HCT116 (cell line): ENCODE measurements at regions not wholly inside any gene's neighbourhood (a gene's known extent, or its start where the extent isn't known, plus 50 kb on each side); places are given as distances from the start of the nearest gene placed in this dataset.
"Not testable (repeated sequence)": the region's sequence is repeated elsewhere in the genome, so short reads cannot be mapped to it uniquely, and the experiment has no call there.

Source experiments
- ATAC-seq: fragments of 200-7000 bp; cut with Tn5 transposase; 2 replicates; pipeline ENCODE4 v1.9.1; 2020; ENCODE audit warnings: mild to moderate bottlenecking, moderate library complexity
- BruUV-seq: library from RNA; stranded (reverse); fragments of 400-500 nt; replicated peaks from 2 replicates; lab custom pipeline; 2021; lab: Mats Ljungman, UMichigan
- CTCF ChIA-PET: fragments of 300-600 bp; sonication (Branson Sonifier 250); formaldehyde crosslinking; loops from one replicate; lab custom pipeline; 2021; ENCODE audit warnings: antibody characterized with exemption; lab: Charles Lee
- POLR2A ChIA-PET: fragments of 300-600, 350-600 bp; sonication (Branson Sonifier 250); formaldehyde crosslinking; loops from one replicate; lab custom pipeline; 2021; ENCODE audit warnings: antibody characterized with exemption; lab: Charles Lee
- RAD21 ChIA-PET, 2 experiments: fragments of 300-600 bp; sonication (Branson Sonifier 250); formaldehyde crosslinking; loops; one replicate each; lab custom pipeline; 2023; ENCODE audit warnings: low total read pairs in 2 of 2; ENCODE audit not compliant: uncharacterized antibody in 2 of 2, unreplicated experiment in 2 of 2, low non-redundant PET in 1 of 2; lab: Charles Lee
- DNase-seq: peaks from one replicate; pipeline ENCODE4 v3.0.0-alpha.2; 2010; ENCODE audit warnings: low read depth, low spot score
- H2AFZ ChIP-seq: fragments of 200-600 bp; shearing (Covaris generic), sonication (generic); 2 replicates; pipeline ENCODE4 v1.6.1; 2017; ENCODE audit warnings: low read depth, mixed run types, mixed read lengths, antibody characterized with exemption, low read length; ENCODE audit not compliant: poor library complexity, severe bottlenecking
- H3K27ac ChIP-seq: 2 replicates; pipeline ENCODE4 v1.5.1; 2012; ENCODE audit warnings: low read depth, low read length
- H3K27me3 ChIP-seq: fragments of 200-600 bp; sonication (generic); 2 replicates; pipeline ENCODE4 v1.6.1; 2016; ENCODE audit warnings: mixed run types, low read length, mixed read lengths; ENCODE audit not compliant: insufficient read depth
- H3K36me3 ChIP-seq, 2 experiments: fragments of 200-500 bp in 1 of 2; fragments of 200-600 bp in 1 of 2; sonication (Bioruptor generic) in 1 of 2; sonication (generic) in 1 of 2; 2 replicates each; pipeline versions ENCODE4 v1.5.1 to v1.6.1; 2014 to 2016; ENCODE audit warnings: low read length in 2 of 2, inconsistent platforms in 1 of 2, mixed read lengths in 1 of 2, mixed run types in 1 of 2; ENCODE audit not compliant: insufficient read depth in 2 of 2, control insufficient read depth in 1 of 2
- H3K4me1 ChIP-seq, 2 experiments: fragments of 200-600 bp in 1 of 2; sonication (generic) in 1 of 2; 2 replicates each; pipeline versions ENCODE4 v1.5.1 to v1.6.1; 2012 to 2017; ENCODE audit warnings: low read length in 2 of 2, inconsistent platforms in 1 of 2, mild to moderate bottlenecking in 1 of 2, mixed read lengths in 1 of 2, mixed run types in 1 of 2, moderate library complexity in 1 of 2; ENCODE audit not compliant: insufficient read depth in 2 of 2, control insufficient read depth in 1 of 2
- H3K4me2 ChIP-seq: fragments of 200-600 bp; sonication (generic); 2 replicates; pipeline ENCODE4 v1.6.1; 2017; ENCODE audit warnings: mixed run types, low read length, mixed read lengths
- H3K4me3 ChIP-seq, 2 experiments: fragments of 200-600 bp in 1 of 2; sonication (generic) in 1 of 2; replicated peaks in 1 of 2; 2 replicates each; pipeline ENCODE4 v1.5.1; 2011 to 2016; ENCODE audit warnings: low read length in 2 of 2, control low read depth in 1 of 2, low read depth in 1 of 2, mild to moderate bottlenecking in 1 of 2, mixed read lengths in 1 of 2, mixed run types in 1 of 2
- H3K79me2 ChIP-seq: fragments of 200-600 bp; sonication (generic); 2 replicates; pipeline ENCODE4 v1.6.1; 2017; ENCODE audit warnings: mild to moderate bottlenecking, mixed run types, low read length, moderate library complexity, mixed read lengths; ENCODE audit not compliant: insufficient read depth
- H3K9ac ChIP-seq: fragments of 200-600 bp; sonication (generic); 2 replicates; pipeline ENCODE4 v1.6.1; 2016; ENCODE audit warnings: low read length, mixed read lengths
- H3K9me2 ChIP-seq: fragments of 200-600 bp; sonication (generic), shearing (Covaris generic); 2 replicates; pipeline ENCODE4 v1.6.1; 2017; ENCODE audit warnings: mixed run types, mild to moderate bottlenecking, moderate library complexity; ENCODE audit not compliant: insufficient read depth
- H3K9me3 ChIP-seq, 2 experiments: fragments of 200-500 bp in 1 of 2; fragments of 200-600 bp in 1 of 2; sonication (Bioruptor generic) in 1 of 2; sonication (generic) in 1 of 2; 2 replicates each; pipeline ENCODE4 v1.6.1; 2014 to 2017; ENCODE audit warnings: low read length in 2 of 2, mixed read lengths in 2 of 2, inconsistent platforms in 1 of 2, low read depth in 1 of 2, mild to moderate bottlenecking in 1 of 2, mixed run types in 1 of 2, moderate library complexity in 1 of 2; ENCODE audit not compliant: control insufficient read depth in 1 of 2, insufficient read depth in 1 of 2
- H4K20me1 ChIP-seq: fragments of 200-600 bp; sonication (generic), shearing (Covaris generic); 2 replicates; pipeline ENCODE4 v1.6.1; 2017; ENCODE audit warnings: mixed run types, mild to moderate bottlenecking, moderate library complexity; ENCODE audit not compliant: insufficient read depth
- CBX3 ChIP-seq: IDR thresholded peaks from 2 replicates; pipeline ENCODE4 v1.6.1; 2012; ENCODE audit warnings: low read depth
- TCF7L2 ChIP-seq: IDR thresholded peaks from 2 replicates; pipeline ENCODE4 v1.7.0; 2011; ENCODE audit warnings: borderline replicate concordance, inconsistent platforms; ENCODE audit not compliant: insufficient read depth, insufficient read length; ENCODE audit errors: extremely low read depth
- intact Hi-C: fragments of 100-400 bp; cut with micrococcal nuclease; formaldehyde crosslinking; loops from 2 replicates; pipeline ENCODE4 v1.10.0; 2022

GRCh38 chr6:71229477-71229876 lies 59.1 kb upstream of the OGFRL1 start:
- H3K9me2 ChIP-seq: no peaks in the 10 kb centered on the region
- BruUV-seq: no TSS peak
- H3K27ac ChIP-seq: no peak overlapping the region
- no peak overlapping the region for H3K4me2 ChIP-seq
- POLR2A ChIA-PET: no interaction called here
- intact Hi-C loops: no loop called here
- no peak overlapping the region for H3K4me3 ChIP-seq
- H3K9ac ChIP-seq: no peak overlapping the region
- CTCF ChIA-PET: no interaction called here
- no peaks in the 10 kb centered on the region for H3K9me3 ChIP-seq
- no peak for ATAC-seq
- no peaks in the 10 kb centered on the region for H3K36me3 ChIP-seq
- H3K79me2 ChIP-seq: no peaks in the 10 kb centered on the region
- H2AFZ ChIP-seq: no peak overlapping the region
- RAD21 ChIA-PET: no interaction called here
- no peak for DNase-seq
- TF ChIP-seq TCF7L2: no peak
- no peaks in the 10 kb centered on the region for H4K20me1 ChIP-seq
- no peaks in the 10 kb centered on the region; the same call in 1 of the 2 replicates for H3K27me3 ChIP-seq
- no peaks in the 10 kb centered on the region for H3K4me1 ChIP-seq

GRCh38 chr6:71232890-71233289 lies 55.7 kb upstream of the OGFRL1 start:
- H3K27ac ChIP-seq, BruUV-seq, H4K20me1 ChIP-seq, H3K4me2 ChIP-seq, DNase-seq, H3K4me1 ChIP-seq, H3K36me3 ChIP-seq, H2AFZ ChIP-seq, H3K9ac ChIP-seq, H3K4me3 ChIP-seq, CTCF ChIA-PET, ATAC-seq, intact Hi-C loops, H3K9me3 ChIP-seq, POLR2A ChIA-PET, RAD21 ChIA-PET, H3K9me2 ChIP-seq, H3K27me3 ChIP-seq, H3K79me2 ChIP-seq: not testable (repeated sequence)

- no peak overlapping the region for H3K4me3 ChIP-seq
- no peaks in the 10 kb centered on the region for H3K36me3 ChIP-seq
- no peak overlapping the region for H3K9ac ChIP-seq
- BruUV-seq: no TSS peak
- H3K79me2 ChIP-seq: no peaks in the 10 kb centered on the region
- H3K4me2 ChIP-seq: no peak overlapping the region
- intact Hi-C loops: no loop called here
- H3K9me3 ChIP-seq: no peaks in the 10 kb centered on the region
- no peak for TF ChIP-seq CBX3
- CTCF ChIA-PET: no interaction called here
- H3K27ac ChIP-seq: no peak overlapping the region
- H3K9me2 ChIP-seq: no peaks in the 10 kb centered on the region
- no peak overlapping the region for H2AFZ ChIP-seq
- RAD21 ChIA-PET: no interaction called here
- no peaks in the 10 kb centered on the region for H4K20me1 ChIP-seq
- no peak for ATAC-seq
- POLR2A ChIA-PET: no interaction called here
- no peaks in the 10 kb centered on the region for H3K27me3 ChIP-seq
- DNase-seq: no peak
- no peaks in the 10 kb centered on the region for H3K4me1 ChIP-seq
Measured at GRCh38 chr6:71236926-71237434, 51.6 kb upstream of the OGFRL1 start.
